ENCODE measurements at regions not wholly inside any gene's neighbourhood (a gene's known extent, or its start where the extent isn't known, plus 50 kb on each side); places are given as distances from the start of the nearest gene placed in this dataset.

GRCh38 chr2:144935191-144935590 is 415.3 kb upstream of the ZEB2 start:
- Histone ChIP-seq H3K36me3 (ENCODE audit: control insufficient read depth, insufficient read depth, low read length) (no peaks in the 10 kb centered on the region), H3K9me3 (ENCODE audit: control insufficient read depth, insufficient read depth, low read depth, low read length) (no peaks in the 10 kb centered on the region), H3K4me1 (ENCODE audit: control insufficient read depth, insufficient read depth, low read length) (no peaks in the 10 kb centered on the region), H3K27me3 (ENCODE audit: control insufficient read depth, insufficient read depth, low read length) (no peaks in the 10 kb centered on the region), H3K27ac (ENCODE audit: low read length) (no peak overlapping the region), H3K4me3 (ENCODE audit: low read depth in 2 of 2, low read length in 2 of 2) (no peak overlapping the region)
- in situ Hi-C loops (cut with HindIII; ENCODE audit: low pct_unique_long_range_greater_than_20kb, low sequenced_read_pairs) (no loop called here), intact Hi-C loops (cut with micrococcal nuclease; ENCODE audit: unreplicated experiment) (no loop called here)
- POLR2A ChIA-PET, result no interaction called here
- DNase-seq (ENCODE audit: low read depth, low spot score) (no peak), ATAC-seq (no peak)
- no TSS peak for BruUV-seq (replicated peaks)
- TF ChIP-seq TCF7L2 (IDR thresholded peaks at IDR 0.05; ENCODE audit: low read depth, low read length) (no peak), POLR2AphosphoS5 (IDR thresholded peaks at IDR 0.05; ENCODE audit: low read depth, low read length) (no peak), SIN3A (IDR thresholded peaks at IDR 0.05; ENCODE audit: borderline replicate concordance, insufficient read depth, low read depth, low read length) (no peak), CTCF (IDR thresholded peaks at IDR 0.05) (no peak)
- TF ChIP-seq, protein P1, sequence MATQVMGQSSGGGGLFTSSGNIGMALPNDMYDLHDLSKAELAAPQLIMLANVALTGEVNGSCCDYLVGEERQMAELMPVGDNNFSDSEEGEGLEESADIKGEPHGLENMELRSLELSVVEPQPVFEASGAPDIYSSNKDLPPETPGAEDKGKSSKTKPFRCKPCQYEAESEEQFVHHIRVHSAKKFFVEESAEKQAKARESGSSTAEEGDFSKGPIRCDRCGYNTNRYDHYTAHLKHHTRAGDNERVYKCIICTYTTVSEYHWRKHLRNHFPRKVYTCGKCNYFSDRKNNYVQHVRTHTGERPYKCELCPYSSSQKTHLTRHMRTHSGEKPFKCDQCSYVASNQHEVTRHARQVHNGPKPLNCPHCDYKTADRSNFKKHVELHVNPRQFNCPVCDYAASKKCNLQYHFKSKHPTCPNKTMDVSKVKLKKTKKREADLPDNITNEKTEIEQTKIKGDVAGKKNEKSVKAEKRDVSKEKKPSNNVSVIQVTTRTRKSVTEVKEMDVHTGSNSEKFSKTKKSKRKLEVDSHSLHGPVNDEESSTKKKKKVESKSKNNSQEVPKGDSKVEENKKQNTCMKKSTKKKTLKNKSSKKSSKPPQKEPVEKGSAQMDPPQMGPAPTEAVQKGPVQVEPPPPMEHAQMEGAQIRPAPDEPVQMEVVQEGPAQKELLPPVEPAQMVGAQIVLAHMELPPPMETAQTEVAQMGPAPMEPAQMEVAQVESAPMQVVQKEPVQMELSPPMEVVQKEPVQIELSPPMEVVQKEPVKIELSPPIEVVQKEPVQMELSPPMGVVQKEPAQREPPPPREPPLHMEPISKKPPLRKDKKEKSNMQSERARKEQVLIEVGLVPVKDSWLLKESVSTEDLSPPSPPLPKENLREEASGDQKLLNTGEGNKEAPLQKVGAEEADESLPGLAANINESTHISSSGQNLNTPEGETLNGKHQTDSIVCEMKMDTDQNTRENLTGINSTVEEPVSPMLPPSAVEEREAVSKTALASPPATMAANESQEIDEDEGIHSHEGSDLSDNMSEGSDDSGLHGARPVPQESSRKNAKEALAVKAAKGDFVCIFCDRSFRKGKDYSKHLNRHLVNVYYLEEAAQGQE (IDR thresholded peaks at IDR 0.05; ENCODE audit: insufficient read depth in 1 of 2, low read depth in 2 of 2, low read length in 1 of 2), result no peak
- CTCF ChIA-PET, result no interaction called here

DNA sequence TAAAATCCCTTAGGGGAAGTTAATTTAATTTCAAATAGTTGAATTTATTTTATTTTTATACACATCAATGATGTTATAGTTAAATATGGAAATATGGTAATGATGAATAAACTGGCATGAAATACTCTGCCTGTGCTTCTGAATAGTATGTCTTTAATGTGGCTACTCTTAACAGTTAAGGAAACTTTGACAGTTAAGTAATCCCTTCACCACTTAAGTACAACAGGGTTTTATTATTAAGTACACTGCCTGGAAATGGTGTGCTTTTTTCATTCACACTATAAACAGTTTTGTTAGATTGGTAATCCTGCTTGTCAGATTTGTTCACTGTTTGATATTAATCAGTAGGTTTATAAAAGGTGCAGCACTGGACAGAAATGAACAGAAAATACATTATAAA is 412.0 kb upstream of the ZEB2 start:
- DNase-seq (ENCODE audit: low read depth, low spot score), result no peak
- H3K27me3 ChIP-seq (ENCODE audit: control insufficient read depth, insufficient read depth, low read length), result no peaks in the 10 kb centered on the region
- in situ Hi-C loops (cut with HindIII; ENCODE audit: low pct_unique_long_range_greater_than_20kb, low sequenced_read_pairs) (no loop called here), intact Hi-C loops (cut with micrococcal nuclease; ENCODE audit: unreplicated experiment) (no loop called here)
- no peak for ATAC-seq
- ChIA-PET POLR2A (no interaction called here), CTCF (no interaction called here)
- no peaks in the 10 kb centered on the region for H3K4me1 ChIP-seq (ENCODE audit: control insufficient read depth, insufficient read depth, low read length)
- H3K4me3 ChIP-seq (ENCODE audit: low read depth in 2 of 2, low read length in 2 of 2), result no peak overlapping the region
- H3K36me3 ChIP-seq (ENCODE audit: control insufficient read depth, insufficient read depth, low read length), result no peaks in the 10 kb centered on the region
- no peak for TF ChIP-seq CTCF (IDR thresholded peaks at IDR 0.05)
- no peak for TF ChIP-seq TCF7L2 (IDR thresholded peaks at IDR 0.05; ENCODE audit: low read depth, low read length)
- no peak for TF ChIP-seq POLR2AphosphoS5 (IDR thresholded peaks at IDR 0.05; ENCODE audit: low read depth, low read length)
- no peak for TF ChIP-seq SIN3A (IDR thresholded peaks at IDR 0.05; ENCODE audit: borderline replicate concordance, insufficient read depth, low read depth, low read length)
- TF ChIP-seq, protein P1 (IDR thresholded peaks at IDR 0.05; ENCODE audit: insufficient read depth in 1 of 2, low read depth in 2 of 2, low read length in 1 of 2), result no peak
- no peak overlapping the region for H3K27ac ChIP-seq (ENCODE audit: low read length)
- BruUV-seq (replicated peaks), result no TSS peak
- peaks cover 3% of the 10 kb centered on the region; the same call in 1 of the 2 replicates for H3K9me3 ChIP-seq (ENCODE audit: control insufficient read depth, insufficient read depth, low read depth, low read length)
